ENCODE measurements at regions not wholly inside any gene's neighbourhood (a gene's known extent, or its start where the extent isn't known, plus 50 kb on each side); places are given as distances from the start of the nearest gene placed in this dataset.

GRCh38 chr11:92501066-92501739, 276.6 kb downstream of the FAT3 start:
- TF ChIP-seq CTCF (IDR thresholded peaks at IDR 0.05), result no peak
- no peak for TF ChIP-seq TCF7L2 (IDR thresholded peaks at IDR 0.05; ENCODE audit: low read depth, low read length)
- TF ChIP-seq POLR2AphosphoS5 (IDR thresholded peaks at IDR 0.05; ENCODE audit: low read depth, low read length), result no peak
- TF ChIP-seq SIN3A (IDR thresholded peaks at IDR 0.05; ENCODE audit: borderline replicate concordance, insufficient read depth, low read depth, low read length), result no peak
- no peak for TF ChIP-seq REST (IDR thresholded peaks at IDR 0.05; ENCODE audit: insufficient read depth in 1 of 2, low read depth in 2 of 2, low read length in 1 of 2)

All from Panc1 (cell line).